ENCODE measurements at regions not wholly inside any gene's neighbourhood (a gene's known extent, or its start where the extent isn't known, plus 50 kb on each side); places are given as distances from the start of the nearest gene placed in this dataset.
"Not testable (repeated sequence)": the region's sequence is repeated elsewhere in the genome, so short reads cannot be mapped to it uniquely, and the experiment has no call there.

- TF ChIP-seq PRDM1 (tag by site-specific recombination; IDR thresholded peaks at IDR 0.05) (peak; percentile 33; the same call in 1 of the 2 replicates), ZNF24 (tag by site-specific recombination; IDR thresholded peaks at IDR 0.05) (0 out of 2 replicates have a peak, but pooled peaks have one; percentile 26), PRDM10 (tag by site-specific recombination; IDR thresholded peaks at IDR 0.05) (0 out of 2 replicates have a peak, but pooled peaks have one; percentile 18)
Observed at GRCh38 chr15:30845536-30845935, 58.2 kb upstream of the FAN1 start.

More at GRCh38 chr15:30845536-30845935, 58.2 kb upstream of the FAN1 start:
- H3K4me3 ChIP-seq (ENCODE audit: low read depth, low read length); H3K27ac ChIP-seq (ENCODE audit: extremely low read depth, low read depth, low read length); H3K9me3 ChIP-seq (ENCODE audit: control insufficient read depth, insufficient read depth, low read depth, low read length); CTCF ChIA-PET; H3K36me3 ChIP-seq (ENCODE audit: control insufficient read depth in 2 of 2, insufficient read depth in 1 of 2, low read length in 2 of 2); POLR2A ChIA-PET; H3K4me1 ChIP-seq (ENCODE audit: control insufficient read depth, insufficient read depth, low read length): not testable (repeated sequence)
